ENCODE measurements at regions not wholly inside any gene's neighbourhood (a gene's known extent, or its start where the extent isn't known, plus 50 kb on each side); places are given as distances from the start of the nearest gene placed in this dataset.
"Not testable (repeated sequence)": the region's sequence is repeated elsewhere in the genome, so short reads cannot be mapped to it uniquely, and the experiment has no call there.

DNA sequence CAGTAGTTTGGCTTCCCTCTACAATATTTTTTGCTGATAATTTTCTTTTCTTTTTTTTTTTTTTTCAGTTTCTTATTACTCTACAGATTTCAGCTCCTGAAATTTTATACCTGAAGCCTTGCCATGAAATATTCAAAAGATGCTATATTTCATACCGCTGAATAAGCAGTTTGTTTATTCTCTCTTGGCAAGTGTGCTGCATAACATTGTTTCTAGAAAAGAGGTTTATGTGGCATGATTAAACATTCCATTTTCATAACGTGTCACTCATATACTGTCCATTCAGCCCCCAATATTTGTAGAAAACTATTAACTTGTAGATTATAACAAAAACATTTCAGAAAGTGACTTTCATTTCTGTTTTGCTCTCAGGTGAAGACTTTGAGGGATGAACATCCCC is 174.4 kb upstream of the NOX3 start:
- H3K27me3 ChIP-seq (replicated peaks; ENCODE audit: insufficient read depth) = no peaks in the 10 kb centered on the region
- no peak overlapping the region for H3K27ac ChIP-seq
- H3K4me1 ChIP-seq (replicated peaks) = no peaks in the 10 kb centered on the region
- no peak for TF ChIP-seq POLR2AphosphoS5 (IDR thresholded peaks at IDR 0.05)
- no peak for TF ChIP-seq POLR2A (IDR thresholded peaks at IDR 0.05)
- no peak for TF ChIP-seq CTCF (IDR thresholded peaks at IDR 0.05)
- intact Hi-C loops (cut with DNase I) = no loop called here
- H3K4me3 ChIP-seq = no peak overlapping the region
- no peaks in the 10 kb centered on the region for H3K9me3 ChIP-seq
- no peak for DNase-seq (ENCODE audit: low spot score)
- no peaks in the 10 kb centered on the region for H3K36me3 ChIP-seq
- WGBS = 35% methylated on average over 2 of the region's 2 CpGs

- Histone ChIP-seq H3K27ac (no peak overlapping the region), H3K4me3 (no peak overlapping the region), H3K9me3 (no peaks in the 10 kb centered on the region), H3K4me1 (replicated peaks) (no peaks in the 10 kb centered on the region), H3K36me3 (no peaks in the 10 kb centered on the region), H3K27me3 (replicated peaks; ENCODE audit: insufficient read depth) (no peaks in the 10 kb centered on the region)
- TF ChIP-seq CTCF (IDR thresholded peaks at IDR 0.05) (no peak), POLR2A (IDR thresholded peaks at IDR 0.05) (no peak), POLR2AphosphoS5 (IDR thresholded peaks at IDR 0.05) (no peak)
- WGBS = 69% methylated on average over 6 of the region's 6 CpGs
- no peak for DNase-seq (ENCODE audit: low spot score)
- intact Hi-C loops (cut with DNase I) = no loop called here
These were observed 174.0 kb upstream of the NOX3 start for GRCh38 chr6:155629652-155630051.

DNA sequence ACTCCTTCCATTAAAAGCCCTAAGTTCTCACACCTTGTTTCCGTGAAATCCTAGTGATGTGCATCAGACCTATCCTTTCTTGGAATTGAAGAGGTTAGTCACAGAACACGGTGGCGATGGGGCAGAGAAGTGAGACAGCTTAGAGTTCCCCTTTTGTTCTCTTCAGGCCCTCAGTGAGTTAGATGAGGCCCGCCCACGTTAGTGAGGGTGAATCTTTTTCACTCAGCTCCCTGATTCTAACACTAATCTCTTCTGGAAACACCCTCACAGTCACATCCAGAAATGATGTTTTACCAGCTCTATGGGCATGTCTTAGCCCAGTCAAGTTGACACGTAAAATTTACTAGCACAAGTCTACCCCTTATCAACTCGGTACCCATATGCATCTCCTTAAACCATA is 172.7 kb upstream of the NOX3 start:
- Histone ChIP-seq H3K9me3 (no peaks in the 10 kb centered on the region), H3K4me3 (no peak overlapping the region), H3K27me3 (replicated peaks; ENCODE audit: insufficient read depth) (no peaks in the 10 kb centered on the region), H3K4me1 (replicated peaks) (no peaks in the 10 kb centered on the region), H3K36me3 (no peaks in the 10 kb centered on the region), H3K27ac (no peak overlapping the region)
- no peak for TF ChIP-seq POLR2A (IDR thresholded peaks at IDR 0.05)
- 73% methylated on average over 7 of the region's 7 CpGs for WGBS
- intact Hi-C loops (cut with DNase I) = no loop called here
- DNase-seq (ENCODE audit: low spot score) = no peak

GRCh38 chr6:155627722-155628212 is 172.1 kb upstream of the NOX3 start:
- DNase-seq (ENCODE audit: low spot score); H3K4me1 ChIP-seq (replicated peaks); H3K4me3 ChIP-seq; H3K27me3 ChIP-seq (replicated peaks; ENCODE audit: insufficient read depth); H3K9me3 ChIP-seq; intact Hi-C loops (cut with DNase I); H3K27ac ChIP-seq; H3K36me3 ChIP-seq: not testable (repeated sequence)
- 86% methylated on average over 4 of the region's 4 CpGs for WGBS

DNA sequence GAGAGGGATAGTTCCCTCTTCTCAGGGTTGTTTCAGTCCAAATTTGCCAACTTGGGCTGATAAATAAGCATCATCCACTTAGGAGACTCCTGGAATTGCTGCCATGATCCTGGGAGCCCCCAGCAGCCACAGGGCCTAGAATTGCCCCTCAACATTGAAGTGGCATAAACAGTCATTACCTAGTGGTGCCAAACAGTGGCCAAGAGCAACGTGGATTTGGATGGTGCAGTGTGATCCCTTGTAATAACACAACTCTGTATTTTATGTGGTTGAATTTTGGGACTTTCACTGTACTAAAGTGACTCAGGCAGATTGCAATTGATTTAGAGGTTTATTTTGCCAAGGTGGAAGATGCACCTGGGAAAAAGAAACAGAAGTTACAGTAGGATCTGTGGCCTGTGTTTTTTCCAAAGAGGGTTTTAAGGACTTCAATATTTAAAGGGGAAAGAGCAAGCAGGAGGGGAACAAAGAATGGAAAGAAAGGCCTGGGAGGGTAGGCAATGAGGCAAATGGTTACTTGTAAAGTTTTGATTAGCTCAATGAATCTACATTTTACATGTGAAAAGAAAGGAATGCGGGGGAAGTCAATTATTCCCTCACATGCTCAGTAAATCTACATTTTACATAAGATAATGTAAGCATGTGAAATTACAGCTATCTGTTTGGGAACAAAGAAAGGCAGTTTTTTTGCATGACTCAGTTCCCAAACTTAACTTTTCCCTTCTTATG is 168.0 kb upstream of the NOX3 start:
- DNase-seq (ENCODE audit: low spot score) = no peak
- Histone ChIP-seq H3K9me3 (no peaks in the 10 kb centered on the region), H3K27ac (no peak overlapping the region), H3K36me3 (no peaks in the 10 kb centered on the region), H3K4me1 (replicated peaks) (no peaks in the 10 kb centered on the region), H3K27me3 (replicated peaks; ENCODE audit: insufficient read depth) (no peaks in the 10 kb centered on the region), H3K4me3 (no peak overlapping the region)
- TF ChIP-seq CTCF (IDR thresholded peaks at IDR 0.05) = no peak
- TF ChIP-seq POLR2AphosphoS5 (IDR thresholded peaks at IDR 0.05) = no peak
- TF ChIP-seq POLR2A (IDR thresholded peaks at IDR 0.05) = no peak
- intact Hi-C loops (cut with DNase I) = no loop called here
- WGBS = 66% methylated on average over 2 of the region's 2 CpGs

DNA sequence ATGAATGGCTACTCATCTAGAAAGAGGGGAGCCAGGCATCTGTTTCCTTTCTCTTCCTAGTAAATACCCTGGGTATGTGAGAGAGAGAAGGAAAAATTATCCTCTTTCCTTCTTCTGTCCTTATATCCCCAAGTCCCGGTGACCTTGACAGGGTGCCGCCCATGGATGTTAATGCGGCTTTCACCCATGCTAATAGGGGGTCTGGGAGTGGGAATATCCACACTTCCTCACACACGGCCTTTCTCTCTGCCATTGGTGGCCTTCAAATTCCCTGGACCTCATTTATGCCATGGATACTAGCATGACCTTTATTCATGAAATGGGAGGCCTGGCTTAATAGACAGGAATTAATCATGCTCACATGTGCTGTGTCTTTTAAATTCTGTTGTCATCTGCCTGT is 159.0 kb upstream of the NOX3 start:
- Histone ChIP-seq H3K9me3 (no peaks in the 10 kb centered on the region), H3K27me3 (replicated peaks; ENCODE audit: insufficient read depth) (no peaks in the 10 kb centered on the region), H3K36me3 (no peaks in the 10 kb centered on the region), H3K4me1 (replicated peaks) (no peaks in the 10 kb centered on the region), H3K4me3 (no peak overlapping the region), H3K27ac (no peak overlapping the region)
- 82% methylated on average over 4 of the region's 4 CpGs for WGBS
- TF ChIP-seq CTCF (IDR thresholded peaks at IDR 0.05) = no peak
- no peak for TF ChIP-seq POLR2AphosphoS5 (IDR thresholded peaks at IDR 0.05)
- TF ChIP-seq POLR2A (IDR thresholded peaks at IDR 0.05) = no peak
- intact Hi-C loops (cut with DNase I) = no loop called here
- no peak for DNase-seq (ENCODE audit: low spot score)

Data from prostate gland (tissue), 2 donors.